ENCODE measurements at regions not wholly inside any gene's neighbourhood (a gene's known extent, or its start where the extent isn't known, plus 50 kb on each side); places are given as distances from the start of the nearest gene placed in this dataset.
"Not testable (repeated sequence)": the region's sequence is repeated elsewhere in the genome, so short reads cannot be mapped to it uniquely, and the experiment has no call there.

GRCh38 chr11:79522626-79523025 lies 81.8 kb upstream of the TENM4 start:
- H3K9me3 Mint-ChIP-seq (ENCODE audit: low read depth), result peaks cover 7% of the 10 kb centered on the region

GRCh38 chr11:79520086-79520485 lies 79.3 kb upstream of the TENM4 start:
- Mint-ChIP-seq H3K36me3 (no peaks in the 10 kb centered on the region), H3K27ac (no peak overlapping the region), H3K27me3 (peaks cover 2% of the 10 kb centered on the region), H3K9me3 (ENCODE audit: low read depth) (no peaks in the 10 kb centered on the region), H3K4me1 (ENCODE audit: low read depth) (no peaks in the 10 kb centered on the region), H3K4me3 (no peak overlapping the region)

More at GRCh38 chr11:79522626-79523025, 81.8 kb upstream of the TENM4 start:
- no peaks in the 10 kb centered on the region for H3K4me1 Mint-ChIP-seq (ENCODE audit: low read depth)
- H3K36me3 Mint-ChIP-seq, result no peaks in the 10 kb centered on the region
- H3K4me3 Mint-ChIP-seq, result no peak overlapping the region
- no peak overlapping the region for H3K27ac Mint-ChIP-seq
- H3K27me3 Mint-ChIP-seq, result no peaks in the 10 kb centered on the region

- Mint-ChIP-seq H3K27me3 (peaks cover 2% of the 10 kb centered on the region), H3K4me1 (ENCODE audit: low read depth) (no peaks in the 10 kb centered on the region), H3K4me3 (no peak overlapping the region), H3K36me3 (no peaks in the 10 kb centered on the region), H3K9me3 (ENCODE audit: low read depth) (no peaks in the 10 kb centered on the region), H3K27ac (no peak overlapping the region)
Observed at GRCh38 chr11:79515781-79516180, 75.0 kb upstream of the TENM4 start.

- Mint-ChIP-seq H3K4me3 (no peak overlapping the region), H3K27me3 (peaks cover 2% of the 10 kb centered on the region), H3K4me1 (ENCODE audit: low read depth) (no peaks in the 10 kb centered on the region), H3K36me3 (no peaks in the 10 kb centered on the region), H3K27ac (no peak overlapping the region), H3K9me3 (ENCODE audit: low read depth) (no peaks in the 10 kb centered on the region)
Observed at GRCh38 chr11:79514695-79515094, 73.9 kb upstream of the TENM4 start.

GRCh38 chr11:79514290-79514689 lies 73.5 kb upstream of the TENM4 start:
- Mint-ChIP-seq H3K27ac (no peak overlapping the region), H3K9me3 (ENCODE audit: low read depth) (no peaks in the 10 kb centered on the region), H3K4me1 (ENCODE audit: low read depth) (no peaks in the 10 kb centered on the region), H3K36me3 (no peaks in the 10 kb centered on the region), H3K4me3 (no peak overlapping the region), H3K27me3 (peaks cover 2% of the 10 kb centered on the region)

- H3K9me3 Mint-ChIP-seq (ENCODE audit: low read depth), result no peaks in the 10 kb centered on the region
- no peaks in the 10 kb centered on the region for H3K4me1 Mint-ChIP-seq (ENCODE audit: low read depth)
- H3K27ac Mint-ChIP-seq, result no peak overlapping the region
- no peaks in the 10 kb centered on the region for H3K36me3 Mint-ChIP-seq
- H3K4me3 Mint-ChIP-seq, result no peak overlapping the region
- H3K27me3 Mint-ChIP-seq, result peaks cover 2% of the 10 kb centered on the region
Observed at GRCh38 chr11:79512706-79513469, 72.1 kb upstream of the TENM4 start.

- H3K36me3 Mint-ChIP-seq, result no peaks in the 10 kb centered on the region
- H3K9me3 Mint-ChIP-seq (ENCODE audit: low read depth), result no peaks in the 10 kb centered on the region
- no peak overlapping the region for H3K27ac Mint-ChIP-seq
- no peak overlapping the region for H3K4me3 Mint-ChIP-seq
- peaks cover 2% of the 10 kb centered on the region for H3K27me3 Mint-ChIP-seq
- H3K4me1 Mint-ChIP-seq (ENCODE audit: low read depth), result no peaks in the 10 kb centered on the region
Observed at GRCh38 chr11:79510960-79511359, 70.1 kb upstream of the TENM4 start.

GRCh38 chr11:79508461-79508860 lies 67.6 kb upstream of the TENM4 start:
- no peak overlapping the region for H3K27ac Mint-ChIP-seq
- H3K4me3 Mint-ChIP-seq, result no peak overlapping the region
- no peaks in the 10 kb centered on the region for H3K36me3 Mint-ChIP-seq
- no peaks in the 10 kb centered on the region for H3K9me3 Mint-ChIP-seq (ENCODE audit: low read depth)
- no peaks in the 10 kb centered on the region for H3K4me1 Mint-ChIP-seq (ENCODE audit: low read depth)
- H3K27me3 Mint-ChIP-seq, result peaks cover 4% of the 10 kb centered on the region

- Mint-ChIP-seq H3K27me3 (peaks cover 4% of the 10 kb centered on the region), H3K4me3 (no peak overlapping the region), H3K4me1 (ENCODE audit: low read depth) (no peaks in the 10 kb centered on the region), H3K9me3 (ENCODE audit: low read depth) (no peaks in the 10 kb centered on the region), H3K27ac (no peak overlapping the region), H3K36me3 (no peaks in the 10 kb centered on the region)
Observed at GRCh38 chr11:79507706-79508105, 66.9 kb upstream of the TENM4 start.

GRCh38 chr11:79506734-79507344 lies 66.0 kb upstream of the TENM4 start:
- Mint-ChIP-seq H3K27ac (no peak overlapping the region), H3K4me1 (ENCODE audit: low read depth) (no peaks in the 10 kb centered on the region), H3K9me3 (ENCODE audit: low read depth) (no peaks in the 10 kb centered on the region), H3K4me3 (no peak overlapping the region), H3K36me3 (no peaks in the 10 kb centered on the region), H3K27me3 (peaks cover 4% of the 10 kb centered on the region)

GRCh38 chr11:79506124-79506523 lies 65.3 kb upstream of the TENM4 start:
- no peak overlapping the region for H3K4me3 Mint-ChIP-seq
- H3K36me3 Mint-ChIP-seq, result no peaks in the 10 kb centered on the region
- H3K9me3 Mint-ChIP-seq (ENCODE audit: low read depth), result no peaks in the 10 kb centered on the region
- H3K4me1 Mint-ChIP-seq (ENCODE audit: low read depth), result no peaks in the 10 kb centered on the region
- peaks cover 4% of the 10 kb centered on the region for H3K27me3 Mint-ChIP-seq
- H3K27ac Mint-ChIP-seq, result no peak overlapping the region

- H3K9me3 Mint-ChIP-seq (ENCODE audit: low read depth), result no peaks in the 10 kb centered on the region
- H3K27me3 Mint-ChIP-seq, result peaks cover 4% of the 10 kb centered on the region
- H3K4me3 Mint-ChIP-seq, result no peak overlapping the region
- H3K27ac Mint-ChIP-seq, result no peak overlapping the region
- no peaks in the 10 kb centered on the region for H3K36me3 Mint-ChIP-seq
- H3K4me1 Mint-ChIP-seq (ENCODE audit: low read depth), result no peaks in the 10 kb centered on the region
Observed at GRCh38 chr11:79503028-79503427, 62.2 kb upstream of the TENM4 start.

GRCh38 chr11:79501707-79502106 lies 60.9 kb upstream of the TENM4 start:
- Mint-ChIP-seq H3K27ac (no peak overlapping the region), H3K4me1 (ENCODE audit: low read depth) (no peaks in the 10 kb centered on the region), H3K4me3 (no peak overlapping the region), H3K9me3 (ENCODE audit: low read depth) (no peaks in the 10 kb centered on the region), H3K36me3 (no peaks in the 10 kb centered on the region), H3K27me3 (peaks cover 3% of the 10 kb centered on the region)

GRCh38 chr11:79499929-79500328 lies 59.1 kb upstream of the TENM4 start:
- not testable (repeated sequence) for H3K4me1 Mint-ChIP-seq (ENCODE audit: low read depth); H3K36me3 Mint-ChIP-seq; H3K27ac Mint-ChIP-seq; H3K27me3 Mint-ChIP-seq; H3K9me3 Mint-ChIP-seq (ENCODE audit: low read depth); H3K4me3 Mint-ChIP-seq

- H3K27ac Mint-ChIP-seq, result no peak overlapping the region
- H3K9me3 Mint-ChIP-seq (ENCODE audit: low read depth), result no peaks in the 10 kb centered on the region
- no peaks in the 10 kb centered on the region for H3K36me3 Mint-ChIP-seq
- no peaks in the 10 kb centered on the region for H3K4me1 Mint-ChIP-seq (ENCODE audit: low read depth)
- peaks cover 5% of the 10 kb centered on the region for H3K27me3 Mint-ChIP-seq
- no peak overlapping the region for H3K4me3 Mint-ChIP-seq
Observed at GRCh38 chr11:79498667-79499066, 57.8 kb upstream of the TENM4 start.
